CD8-positive, alpha-beta memory T cell (primary cell): ENCODE measurements at regions not wholly inside any gene's neighbourhood (a gene's known extent, or its start where the extent isn't known, plus 50 kb on each side); places are given as distances from the start of the nearest gene placed in this dataset.

Experiments used
- CTCF ChIA-PET: fragments of 350-600 bp; sonication (Branson Sonifier 250); formaldehyde crosslinking; loops from one replicate; lab custom pipeline; 2021; ENCODE audit warnings: antibody characterized with exemption; lab: Charles Lee
- POLR2A ChIA-PET: fragments of 350-600 bp; sonication (Branson Sonifier 250); formaldehyde crosslinking; loops from one replicate; lab custom pipeline; 2021; ENCODE audit warnings: antibody characterized with exemption; lab: Charles Lee
- DNase-seq, 5 donors: peaks; one replicate each; pipeline versions ENCODE4 v3.0.0 to v3.0.0-alpha.2; 2020 to 2022; ENCODE audit warnings: mixed read lengths in 1 of 5
- H3K27ac ChIP-seq: one replicate; pipeline ENCODE4 v1.7.0; 2013; ENCODE audit warnings: low read depth, mild to moderate bottlenecking, low read length, moderate library complexity
- H3K27me3 ChIP-seq: 2 replicates; pipeline ENCODE4 v1.7.0; 2013; ENCODE audit warnings: low read length, mild to moderate bottlenecking; ENCODE audit not compliant: insufficient read depth, poor library complexity, severe bottlenecking
- H3K36me3 ChIP-seq: 2 replicates; pipeline ENCODE4 v1.7.0; 2013; ENCODE audit warnings: mild to moderate bottlenecking, low read length, moderate library complexity; ENCODE audit not compliant: insufficient read depth
- H3K4me1 ChIP-seq: 2 replicates; pipeline ENCODE4 v1.7.0; 2013; ENCODE audit warnings: mild to moderate bottlenecking, low read length, moderate library complexity; ENCODE audit not compliant: insufficient read depth
- H3K4me3 ChIP-seq: 2 replicates; pipeline ENCODE4 v1.7.0; 2013; ENCODE audit warnings: mild to moderate bottlenecking, low read length
- H3K9me3 ChIP-seq: 2 replicates; pipeline ENCODE4 v1.7.0; 2013; ENCODE audit warnings: mild to moderate bottlenecking, low read length
- H3K27ac Mint-ChIP-seq, 8 donors: one replicate each; pipeline ENCODE4 v1.8.0; 2020 to 2021; ENCODE audit warnings: mixed read lengths in 8 of 8, mild to moderate bottlenecking in 6 of 8, inconsistent platforms in 3 of 8, moderate library complexity in 3 of 8
- H3K27me3 Mint-ChIP-seq, 2 donors: one replicate each; pipeline ENCODE4 v1.8.0; 2020 to 2021; ENCODE audit warnings: mixed read lengths in 2 of 2, mild to moderate bottlenecking in 1 of 2, moderate library complexity in 1 of 2
- H3K36me3 Mint-ChIP-seq, 3 donors: one replicate each; pipeline ENCODE4 v1.8.0; 2020 to 2021; ENCODE audit warnings: mixed read lengths in 3 of 3, inconsistent platforms in 1 of 3, mild to moderate bottlenecking in 1 of 3
- H3K4me1 Mint-ChIP-seq, 3 donors: one replicate each; pipeline ENCODE4 v1.8.0; 2020 to 2021; ENCODE audit warnings: mixed read lengths in 3 of 3, inconsistent platforms in 1 of 3, mild to moderate bottlenecking in 1 of 3
- H3K4me3 Mint-ChIP-seq, 7 donors: one replicate each; pipeline ENCODE4 v1.8.0; 2020 to 2021; ENCODE audit warnings: mixed read lengths in 7 of 7, mild to moderate bottlenecking in 6 of 7, moderate library complexity in 4 of 7, inconsistent platforms in 2 of 7
- H3K9me3 Mint-ChIP-seq, 5 donors: one replicate each; pipeline ENCODE4 v1.8.0; 2020 to 2022; ENCODE audit warnings: mixed read lengths in 5 of 5, mild to moderate bottlenecking in 3 of 5, moderate library complexity in 2 of 5, inconsistent platforms in 1 of 5

DNA sequence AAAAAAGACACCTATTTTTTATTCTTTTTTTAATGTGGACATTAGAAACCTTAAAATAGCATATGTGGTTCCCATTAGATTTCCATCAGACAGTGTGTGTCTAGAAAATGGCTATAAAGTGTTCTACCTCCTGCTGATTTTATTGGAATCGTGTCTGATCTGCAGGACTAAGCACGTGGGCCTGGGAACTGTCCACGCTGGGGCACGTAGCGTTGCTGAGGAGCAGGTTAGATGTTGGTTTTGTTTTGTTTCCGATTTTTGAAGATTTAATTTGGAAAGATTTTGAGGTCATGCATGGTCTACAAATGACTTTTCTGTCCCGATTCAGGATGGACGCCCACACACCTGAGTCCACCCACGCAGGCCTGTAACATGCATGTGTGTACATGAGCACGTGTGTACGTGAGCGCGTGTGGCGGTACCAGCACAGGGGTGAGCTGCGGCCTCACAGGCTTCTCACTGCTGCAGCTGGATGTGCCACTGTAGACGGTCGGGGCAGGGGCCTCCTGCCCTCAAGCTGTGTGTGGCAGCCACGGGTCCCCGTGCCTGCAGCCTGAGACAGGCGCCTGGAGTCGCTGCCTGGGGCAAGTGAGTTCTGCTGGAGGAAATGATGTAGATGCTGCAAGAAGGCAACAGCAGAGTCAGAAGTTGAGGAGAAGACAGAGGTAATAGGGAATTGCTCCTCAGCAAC lies 99.7 kb upstream of the CTDP1 start:
- Mint-ChIP-seq H3K36me3 (no peaks in the 10 kb centered on the region), H3K9me3 (no peaks in the 10 kb centered on the region), H3K27me3 (no peaks in the 10 kb centered on the region), H3K4me3 (no peak overlapping the region), H3K4me1 (peaks cover 0 to 20% (median 4%) of the 10 kb centered on the region in 3 donors), H3K27ac (no peak overlapping the region)
- POLR2A ChIA-PET, result no interaction called here
- Histone ChIP-seq H3K27ac (no peak overlapping the region), H3K4me3 (no peak overlapping the region), H3K27me3 (no peaks in the 10 kb centered on the region), H3K36me3 (no peaks in the 10 kb centered on the region), H3K4me1 (no peaks in the 10 kb centered on the region), H3K9me3 (no peaks in the 10 kb centered on the region)
- CTCF ChIA-PET, result no interaction called here
- DNase-seq, result peak in 1 of 5 donors; percentile 15

- ChIA-PET CTCF (no interaction called here), POLR2A (no interaction called here)
- H3K27ac Mint-ChIP-seq, result no peak overlapping the region
- H3K9me3 ChIP-seq, result no peaks in the 10 kb centered on the region
- no peaks in the 10 kb centered on the region for H3K36me3 ChIP-seq
- H3K36me3 Mint-ChIP-seq, result no peaks in the 10 kb centered on the region
- H3K4me3 Mint-ChIP-seq, result no peak overlapping the region
- H3K27me3 Mint-ChIP-seq, result no peaks in the 10 kb centered on the region
- no peaks in the 10 kb centered on the region for H3K4me1 ChIP-seq
- H3K27me3 ChIP-seq, result no peaks in the 10 kb centered on the region
- H3K9me3 Mint-ChIP-seq, result no peaks in the 10 kb centered on the region
- no peak overlapping the region for H3K4me3 ChIP-seq
- peak in 1 of 5 donors; percentile 35 for DNase-seq
- H3K27ac ChIP-seq, result no peak overlapping the region
- peaks cover 0 to 13% (median 0%) of the 10 kb centered on the region in 3 donors for H3K4me1 Mint-ChIP-seq
These were observed 99.0 kb upstream of the CTDP1 start for GRCh38 chr18:79580498-79581171.

GRCh38 chr18:79581406-79581805 lies 98.2 kb upstream of the CTDP1 start:
- DNase-seq, result peak in 1 of 5 donors; percentile 35
- H3K4me1 ChIP-seq, result no peaks in the 10 kb centered on the region
- Mint-ChIP-seq H3K27ac (no peak overlapping the region), H3K36me3 (no peaks in the 10 kb centered on the region), H3K27me3 (no peaks in the 10 kb centered on the region), H3K4me1 (peaks cover 0 to 6% (median 0%) of the 10 kb centered on the region in 3 donors), H3K9me3 (no peaks in the 10 kb centered on the region), H3K4me3 (no peak overlapping the region)
- no peak overlapping the region for H3K4me3 ChIP-seq
- H3K9me3 ChIP-seq, result no peaks in the 10 kb centered on the region
- no peak overlapping the region for H3K27ac ChIP-seq
- H3K36me3 ChIP-seq, result no peaks in the 10 kb centered on the region
- CTCF ChIA-PET, result no interaction called here
- POLR2A ChIA-PET, result no interaction called here
- no peaks in the 10 kb centered on the region for H3K27me3 ChIP-seq

- POLR2A ChIA-PET, result no interaction called here
- no peaks in the 10 kb centered on the region for H3K27me3 Mint-ChIP-seq
These were observed 97.7 kb upstream of the CTDP1 start for GRCh38 chr18:79581911-79582310.

DNA sequence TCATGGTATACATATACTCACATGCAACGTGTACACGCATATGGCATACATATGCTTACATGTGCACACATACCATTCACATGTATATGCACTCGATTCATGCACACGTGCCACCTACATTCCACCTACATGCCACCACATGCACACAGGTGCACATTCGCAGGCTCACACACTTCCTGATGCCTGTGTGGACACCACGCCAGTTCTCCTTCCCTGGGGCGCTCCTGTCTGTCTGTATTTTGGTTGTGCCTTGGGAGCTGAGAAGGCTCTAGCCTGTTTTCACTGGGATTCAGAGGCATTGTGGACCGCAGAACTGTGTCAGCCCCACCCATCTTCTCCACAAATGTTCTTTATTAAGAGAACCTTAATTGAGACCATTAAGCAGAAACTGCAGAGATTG lies 96.6 kb upstream of the CTDP1 start:
- POLR2A ChIA-PET, result no interaction called here
- Mint-ChIP-seq H3K36me3 (no peaks in the 10 kb centered on the region), H3K27ac (peak overlapping the region in 1 of 8 donors; percentile 9), H3K4me3 (no peak overlapping the region), H3K4me1 (peaks cover 0 to 3% (median 0%) of the 10 kb centered on the region in 3 donors), H3K9me3 (no peaks in the 10 kb centered on the region), H3K27me3 (no peaks in the 10 kb centered on the region)
- CTCF ChIA-PET, result no interaction called here
- Histone ChIP-seq H3K4me3 (no peak overlapping the region), H3K27me3 (no peaks in the 10 kb centered on the region), H3K9me3 (no peaks in the 10 kb centered on the region), H3K27ac (no peak overlapping the region), H3K4me1 (no peaks in the 10 kb centered on the region), H3K36me3 (no peaks in the 10 kb centered on the region)
- DNase-seq, result peak in 1 of 5 donors; percentile 4

More at GRCh38 chr18:79581911-79582310, 97.7 kb upstream of the CTDP1 start:
- H3K27ac Mint-ChIP-seq, result no peak overlapping the region
- H3K4me3 Mint-ChIP-seq, result no peak overlapping the region
- no peaks in the 10 kb centered on the region for H3K36me3 Mint-ChIP-seq
- peak in 1 of 5 donors; percentile 30 for DNase-seq
- H3K9me3 Mint-ChIP-seq, result no peaks in the 10 kb centered on the region
- Histone ChIP-seq H3K36me3 (no peaks in the 10 kb centered on the region), H3K4me1 (no peaks in the 10 kb centered on the region), H3K27ac (no peak overlapping the region), H3K27me3 (no peaks in the 10 kb centered on the region), H3K4me3 (no peak overlapping the region), H3K9me3 (no peaks in the 10 kb centered on the region)
- peaks cover 0 to 6% (median 0%) of the 10 kb centered on the region in 3 donors for H3K4me1 Mint-ChIP-seq
- CTCF ChIA-PET, result no interaction called here

DNA sequence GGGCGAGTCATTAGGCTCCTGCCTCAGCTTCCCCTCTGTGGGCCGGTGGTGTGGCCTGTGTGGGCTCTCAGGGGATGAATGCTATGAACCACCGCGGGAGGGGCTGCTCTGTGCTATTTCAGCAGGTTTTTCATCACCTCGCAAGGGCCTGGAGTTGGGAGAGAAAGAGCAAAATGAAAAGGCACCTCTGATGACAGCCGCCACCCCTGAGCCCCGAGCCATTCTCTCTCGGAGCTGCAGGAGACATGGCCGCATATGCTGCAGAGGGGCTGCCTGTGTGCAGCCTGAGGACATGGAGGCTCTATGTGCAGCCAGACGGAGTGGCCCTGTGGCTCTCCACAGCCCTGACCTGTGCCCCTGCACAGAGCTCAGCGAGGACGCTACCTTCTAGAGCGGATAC lies 96.2 kb upstream of the CTDP1 start:
- Histone ChIP-seq H3K27ac (no peak overlapping the region), H3K36me3 (no peaks in the 10 kb centered on the region), H3K27me3 (no peaks in the 10 kb centered on the region), H3K4me3 (no peak overlapping the region), H3K9me3 (no peaks in the 10 kb centered on the region), H3K4me1 (no peaks in the 10 kb centered on the region)
- Mint-ChIP-seq H3K27ac (peak overlapping the region in 1 of 8 donors; percentile 92), H3K4me1 (no peaks in the 10 kb centered on the region), H3K27me3 (no peaks in the 10 kb centered on the region), H3K4me3 (no peak overlapping the region), H3K9me3 (no peaks in the 10 kb centered on the region), H3K36me3 (no peaks in the 10 kb centered on the region)
- ChIA-PET CTCF (no interaction called here), POLR2A (no interaction called here)
- peak in 1 of 5 donors; percentile 12 for DNase-seq

DNA sequence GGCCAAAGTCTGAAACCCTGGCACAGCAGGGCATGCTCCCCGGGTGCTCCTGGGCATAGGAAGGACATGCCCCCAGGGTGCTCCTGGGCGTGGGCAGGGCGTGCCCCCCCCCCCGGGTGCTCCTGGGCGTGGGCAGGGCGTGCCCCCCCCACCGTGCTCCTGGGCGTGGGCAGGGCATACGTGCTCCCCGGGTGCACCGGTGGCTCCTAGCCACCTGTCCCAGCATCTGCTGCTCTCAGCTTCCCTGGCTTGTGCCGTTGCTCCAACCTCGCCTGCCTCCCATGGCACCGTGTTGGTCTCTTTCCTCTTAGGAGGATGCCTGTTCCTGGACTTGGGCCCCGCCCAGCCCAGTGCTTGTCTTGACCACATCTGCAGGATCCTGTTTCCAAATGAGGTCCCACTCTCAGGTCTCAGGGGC lies 95.6 kb upstream of the CTDP1 start:
- Histone ChIP-seq H3K27ac (no peak overlapping the region), H3K27me3 (no peaks in the 10 kb centered on the region), H3K9me3 (no peaks in the 10 kb centered on the region), H3K4me3 (no peak overlapping the region), H3K4me1 (no peaks in the 10 kb centered on the region), H3K36me3 (no peaks in the 10 kb centered on the region)
- H3K27ac Mint-ChIP-seq, result no peak overlapping the region
- DNase-seq, result peak in 1 of 5 donors; percentile 25
- no peaks in the 10 kb centered on the region for H3K4me1 Mint-ChIP-seq
- H3K4me3 Mint-ChIP-seq, result no peak overlapping the region
- H3K36me3 Mint-ChIP-seq, result no peaks in the 10 kb centered on the region
- no peaks in the 10 kb centered on the region for H3K9me3 Mint-ChIP-seq
- H3K27me3 Mint-ChIP-seq, result no peaks in the 10 kb centered on the region
- CTCF ChIA-PET, result no interaction called here
- POLR2A ChIA-PET, result no interaction called here

- H3K4me1 ChIP-seq, result no peaks in the 10 kb centered on the region
- H3K4me3 Mint-ChIP-seq, result no peak overlapping the region
- no peaks in the 10 kb centered on the region for H3K36me3 ChIP-seq
- no peaks in the 10 kb centered on the region for H3K27me3 Mint-ChIP-seq
- H3K4me3 ChIP-seq, result no peak overlapping the region
- H3K27me3 ChIP-seq, result no peaks in the 10 kb centered on the region
- no peak overlapping the region for H3K27ac Mint-ChIP-seq
- no peaks in the 10 kb centered on the region for H3K4me1 Mint-ChIP-seq
- H3K9me3 Mint-ChIP-seq, result no peaks in the 10 kb centered on the region
- DNase-seq, result peak in 1 of 5 donors; percentile 43
- H3K36me3 Mint-ChIP-seq, result no peaks in the 10 kb centered on the region
- no peaks in the 10 kb centered on the region for H3K9me3 ChIP-seq
- H3K27ac ChIP-seq, result no peak overlapping the region
- POLR2A ChIA-PET, result no interaction called here
- CTCF ChIA-PET, result no interaction called here
These were observed 94.9 kb upstream of the CTDP1 start for GRCh38 chr18:79584491-79585394.
